T47D (cell line): ENCODE measurements at regions not wholly inside any gene's neighbourhood (a gene's known extent, or its start where the extent isn't known, plus 50 kb on each side); places are given as distances from the start of the nearest gene placed in this dataset.
A peak's percentile ranks its signal among the peaks of the same experiment; 100 is the strongest.

ENCODE experiments used
- DNase-seq, 2 experiments: peaks; one replicate each; pipeline versions ENCODE4 v3.0.0 to v3.0.0-alpha.2; 2011 to 2012; ENCODE audit warnings: low read depth in 1 of 2, low spot score in 1 of 2
- JUND ChIP-seq: IDR thresholded peaks from 2 replicates; pipeline ENCODE4 v1.6.1; 2012; ENCODE audit warnings: low read depth
- in situ Hi-C: cut with HindIII; loops from 2 replicates; pipeline ENCODE4 v1.10.0; 2016; ENCODE audit warnings: low sequenced_read_pairs, low pct_unique_long_range_greater_than_20kb

DNA sequence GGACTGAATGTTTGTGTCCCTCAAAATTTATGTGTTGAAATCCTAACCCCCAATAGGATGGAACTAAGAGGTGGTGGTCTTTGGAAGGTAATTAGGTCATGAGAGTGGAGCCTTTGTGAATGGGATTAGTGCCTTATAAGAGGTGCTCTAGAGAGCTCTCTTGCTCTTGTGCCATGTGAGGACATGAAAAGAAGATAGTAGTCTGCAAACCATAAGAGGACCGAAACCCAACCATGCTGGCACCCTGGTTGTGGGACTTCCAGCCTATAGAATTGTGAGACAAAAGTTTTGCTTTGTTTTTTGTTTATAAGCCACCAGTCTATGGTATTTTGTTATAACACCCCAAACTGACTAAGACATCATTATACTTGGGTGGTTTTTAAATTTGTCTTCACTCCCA lies 417.1 kb downstream of the ANKRD50 start:
- in situ Hi-C loops, result no loop called here

DNA sequence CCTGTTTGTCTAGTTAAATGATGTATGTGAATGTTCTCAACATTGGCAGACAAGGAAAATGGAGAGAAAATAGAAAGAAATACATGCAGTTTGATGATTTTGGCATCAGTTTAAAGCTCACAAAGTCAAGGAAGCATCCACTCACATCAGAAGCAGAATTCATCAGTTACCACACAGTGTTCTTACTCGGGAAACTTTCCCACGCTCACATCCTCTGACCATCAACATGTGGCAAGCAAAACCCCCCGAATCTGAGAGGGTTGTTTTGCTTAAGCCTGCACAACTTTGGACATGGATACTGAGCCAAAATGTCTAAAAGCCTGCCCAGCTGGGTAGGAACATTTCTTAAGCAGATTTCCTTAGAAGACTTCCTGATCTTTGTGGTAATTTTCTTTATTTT lies 407.6 kb downstream of the ANKRD50 start:
- no peak for DNase-seq
- in situ Hi-C loops, result no loop called here
- no peak for TF ChIP-seq JUND

More for the DNA sequence above, 417.1 kb downstream of the ANKRD50 start:
- no peak for DNase-seq
- no peak for TF ChIP-seq JUND

DNA sequence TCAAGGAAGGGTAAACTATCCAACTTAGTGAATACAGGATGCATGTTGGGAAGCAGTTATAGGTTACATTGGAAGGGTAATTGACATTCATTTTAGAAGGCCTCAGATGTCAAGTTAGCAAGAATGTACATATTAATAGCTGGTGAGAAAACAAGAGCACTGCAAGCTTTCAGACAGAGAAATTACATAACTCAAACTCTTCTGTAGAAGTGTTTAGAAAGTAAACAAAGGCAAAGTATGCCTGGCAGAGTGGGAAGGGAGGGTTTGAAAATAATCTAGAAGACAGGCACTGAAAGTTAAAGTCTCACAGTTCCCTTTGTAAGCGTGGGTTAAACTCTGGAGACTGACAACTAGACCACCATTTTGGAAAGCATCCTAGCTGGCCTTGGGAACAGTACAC lies 406.2 kb downstream of the ANKRD50 start:
- TF ChIP-seq JUND, result no peak

DNA sequence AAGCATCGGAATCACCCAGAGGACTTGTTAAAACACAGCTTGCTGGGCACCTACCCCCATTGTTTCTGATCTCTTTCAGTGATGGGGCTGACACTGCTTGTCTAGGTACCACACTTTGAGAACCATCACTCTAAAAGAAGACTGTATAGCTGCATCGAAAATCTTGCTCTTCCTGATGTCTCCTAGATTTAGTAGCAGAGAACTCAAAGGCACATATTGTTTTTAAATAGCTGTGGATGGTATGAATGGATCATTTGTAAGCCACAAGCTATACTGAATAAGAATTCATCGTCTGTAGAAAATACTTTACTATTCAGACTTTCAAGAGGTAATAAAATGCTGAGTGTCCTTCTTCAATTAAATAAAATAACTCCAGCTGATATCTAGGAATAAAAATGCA lies 405.4 kb downstream of the ANKRD50 start:
- no peak for TF ChIP-seq JUND
- DNase-seq, result no peak
- in situ Hi-C loops, result no loop called here

More for the DNA sequence above, 406.2 kb downstream of the ANKRD50 start:
- in situ Hi-C loops, result no loop called here
- no peak for DNase-seq

DNA sequence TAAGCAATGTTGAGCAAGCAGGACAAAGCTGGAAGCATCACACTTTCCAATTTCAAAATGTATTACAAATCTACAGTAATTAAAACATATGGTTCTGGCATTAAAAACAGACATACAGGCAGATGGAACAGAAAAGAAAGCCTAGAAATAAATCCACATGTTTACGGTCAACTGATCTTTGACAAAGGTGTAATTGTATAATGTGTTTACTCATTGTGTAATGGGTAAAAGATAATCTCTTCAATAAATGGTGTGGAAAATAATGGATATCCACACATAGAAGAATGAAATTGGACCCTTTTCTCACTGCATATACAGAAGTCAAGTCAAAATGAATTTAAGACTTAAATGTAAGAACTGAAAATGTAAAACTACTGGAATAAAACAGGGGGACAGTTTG lies 394.2 kb downstream of the ANKRD50 start:
- TF ChIP-seq JUND, result no peak
- DNase-seq, result peak in 1 of 2 experiments; percentile 13
- in situ Hi-C loops, result no loop called here

DNA sequence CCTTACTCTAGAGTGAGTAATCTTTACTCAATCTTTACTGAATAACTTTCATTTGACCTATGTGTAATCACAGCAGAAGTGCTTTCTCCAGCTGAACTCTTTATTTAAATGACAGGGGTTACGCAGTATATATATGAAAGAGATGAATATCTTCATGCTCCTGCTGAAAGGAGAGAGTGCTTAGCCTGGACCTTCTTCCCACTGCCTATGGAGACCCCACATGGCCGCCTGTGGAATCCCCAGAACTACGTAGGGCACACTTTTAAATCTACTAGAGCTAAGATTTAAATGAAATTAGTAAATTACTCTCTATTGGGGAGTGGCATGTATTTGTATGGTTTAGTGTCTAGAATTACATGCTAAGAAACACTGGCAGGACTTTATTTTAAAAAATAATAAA lies 391.2 kb downstream of the ANKRD50 start:
- no peak for TF ChIP-seq JUND
- in situ Hi-C loops, result no loop called here
- no peak for DNase-seq

DNA sequence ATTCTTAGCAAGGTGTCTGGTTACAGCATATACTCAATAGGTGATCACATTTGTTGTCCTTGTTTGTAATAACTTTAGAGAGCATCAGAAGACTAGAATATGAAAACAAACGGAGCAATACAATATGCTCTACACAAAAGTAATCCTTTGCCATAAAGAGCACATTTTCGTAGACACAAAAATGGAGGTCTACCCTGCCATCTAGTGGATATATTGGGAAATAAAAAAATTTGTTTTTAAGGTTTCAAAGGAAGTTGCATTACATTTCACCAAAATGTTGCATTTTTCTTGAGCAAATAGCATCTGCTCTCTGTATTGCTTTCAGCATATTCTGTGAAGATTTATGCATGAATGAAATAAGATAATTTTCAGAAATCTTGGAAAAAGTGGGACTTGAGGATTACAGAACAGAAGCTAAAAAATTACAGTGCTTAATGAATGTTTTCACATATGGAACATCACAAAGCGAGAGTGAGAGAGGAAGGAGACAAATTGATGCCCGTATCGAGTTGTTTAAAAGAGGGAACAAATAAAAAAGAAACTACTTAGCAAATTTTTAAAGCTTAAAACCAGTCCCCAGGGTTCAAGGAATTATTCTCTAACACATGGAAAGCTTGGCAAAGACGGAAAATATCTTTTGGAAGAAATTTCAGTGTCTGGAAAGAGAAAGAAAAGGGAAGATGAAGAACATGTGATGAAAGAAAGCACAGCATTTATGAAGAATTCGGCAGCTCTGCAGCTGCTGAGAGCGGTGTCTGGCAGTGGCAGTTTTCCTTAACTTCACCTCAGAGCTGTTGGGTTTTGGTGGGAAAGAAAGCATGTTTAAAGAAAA lies 390.1 kb downstream of the ANKRD50 start:
- in situ Hi-C loops, result no loop called here
- peak in 1 of 2 experiments; percentile 43 for DNase-seq
- no peak for TF ChIP-seq JUND

DNA sequence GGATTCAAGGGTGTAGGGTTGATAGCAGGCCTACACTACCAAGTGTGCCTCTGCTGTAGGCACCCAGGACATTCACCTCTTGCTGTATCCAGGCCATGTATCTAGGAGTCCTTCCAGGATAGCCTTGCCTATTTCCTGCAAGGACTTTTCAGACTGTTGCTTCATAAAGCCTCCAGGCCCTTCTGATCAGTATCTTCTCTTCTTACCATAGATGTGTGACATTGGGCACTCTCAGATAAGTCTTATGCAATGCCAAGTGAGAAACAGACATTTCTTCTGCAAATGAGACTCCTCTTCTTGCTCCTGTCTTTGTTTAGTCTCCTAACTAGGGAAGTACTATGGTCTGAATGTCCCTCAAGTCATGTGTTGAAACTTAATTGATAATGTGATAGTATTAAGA lies 386.8 kb downstream of the ANKRD50 start:
- DNase-seq, result no peak
- TF ChIP-seq JUND, result no peak
- in situ Hi-C loops, result no loop called here

DNA sequence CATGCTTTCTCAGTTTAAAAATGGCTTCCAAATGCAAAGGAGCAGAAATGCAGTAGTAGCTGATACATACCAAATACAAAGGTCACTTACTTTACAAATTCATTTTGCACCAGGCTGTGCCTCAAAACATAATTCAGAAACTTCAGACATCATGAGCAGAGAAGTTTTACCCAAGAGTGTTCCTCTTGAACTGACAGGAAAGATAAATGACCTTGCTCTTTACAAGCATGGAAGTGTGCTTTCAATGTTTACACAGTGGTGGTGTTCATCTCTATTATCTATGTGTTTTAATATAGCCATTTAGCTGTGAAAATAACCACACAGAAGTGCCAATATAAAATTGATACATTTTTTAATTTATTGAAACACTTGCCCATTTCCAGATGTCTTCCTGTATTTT lies 383.4 kb downstream of the ANKRD50 start:
- in situ Hi-C loops, result no loop called here
- TF ChIP-seq JUND, result no peak
- DNase-seq, result no peak

DNA sequence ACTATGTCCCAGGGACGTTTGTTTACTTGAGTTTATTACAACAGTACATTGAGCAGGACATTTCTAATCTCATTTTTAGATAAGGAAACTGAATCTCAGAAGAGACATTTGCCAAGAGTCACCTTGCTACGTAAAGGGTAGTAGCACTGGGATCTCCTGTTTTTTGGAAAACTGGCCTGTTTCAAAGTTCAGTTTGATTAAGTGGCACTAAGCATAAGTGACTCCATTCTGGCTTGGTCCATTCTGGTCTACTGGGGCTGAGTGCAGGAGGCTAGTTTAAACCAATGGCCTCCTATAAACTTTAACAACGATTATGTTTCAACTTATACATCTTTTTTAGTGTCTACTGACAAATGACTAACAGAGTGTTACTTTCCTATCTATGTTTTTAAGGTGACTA lies 382.5 kb downstream of the ANKRD50 start:
- DNase-seq, result no peak
- in situ Hi-C loops, result no loop called here
- TF ChIP-seq JUND, result no peak

DNA sequence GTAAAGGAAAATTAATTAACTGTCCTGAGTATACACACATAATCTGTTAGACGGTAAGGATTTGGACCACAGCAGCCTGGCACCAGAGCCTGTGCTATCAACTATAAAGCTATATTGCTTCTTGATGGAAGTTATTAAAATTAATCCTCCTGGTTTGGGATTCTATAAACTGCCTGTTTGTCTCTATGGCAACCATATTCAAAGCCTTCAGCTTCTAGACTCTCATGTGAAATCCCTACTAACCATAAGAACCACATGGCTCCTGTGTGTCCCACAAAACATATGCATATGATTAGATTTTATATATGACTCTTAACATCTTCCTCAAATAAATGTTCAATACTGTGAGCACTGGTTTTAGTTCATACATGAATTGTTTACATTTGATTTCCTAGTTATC lies 380.8 kb downstream of the ANKRD50 start:
- TF ChIP-seq JUND, result no peak
- DNase-seq, result no peak
- in situ Hi-C loops, result no loop called here

DNA sequence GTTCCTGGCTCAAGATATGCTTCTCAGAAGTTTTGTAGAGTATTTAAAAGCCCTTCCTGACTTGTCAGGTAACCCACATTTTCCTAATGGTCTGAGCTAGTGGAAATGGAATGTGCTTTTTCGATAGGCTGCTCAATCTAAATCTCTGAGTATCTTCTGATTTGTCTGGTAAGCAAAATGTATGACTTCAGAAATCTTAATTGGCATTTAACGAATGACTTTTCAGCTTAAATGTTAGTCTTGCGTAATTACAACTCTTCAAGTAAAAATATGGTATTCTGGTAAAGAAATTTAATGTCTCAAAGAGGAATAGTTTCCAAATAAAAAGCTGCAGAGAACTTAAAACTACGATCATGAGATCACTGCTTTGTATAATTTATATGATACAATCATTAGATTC lies 379.1 kb downstream of the ANKRD50 start:
- no peak for DNase-seq
- in situ Hi-C loops, result no loop called here
- no peak for TF ChIP-seq JUND

DNA sequence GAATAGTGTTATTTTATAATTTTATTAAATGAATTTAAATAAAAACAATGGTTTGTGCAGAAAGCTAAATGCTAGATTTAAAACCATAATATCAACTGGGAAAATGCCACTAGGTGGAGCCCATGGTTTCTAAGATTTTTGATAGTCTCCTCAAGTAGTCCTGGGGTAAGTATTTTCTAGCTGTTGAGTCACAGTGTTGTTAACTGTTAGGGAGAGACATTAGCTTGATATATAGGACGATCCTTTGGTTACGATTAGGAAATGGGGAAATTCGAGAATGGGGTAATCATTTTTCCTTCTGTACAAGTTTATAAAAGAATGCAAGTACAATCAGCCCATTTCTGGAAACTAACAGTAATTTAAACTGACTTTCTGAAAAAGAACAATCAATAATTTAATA lies 378.4 kb downstream of the ANKRD50 start:
- peak in 1 of 2 experiments; percentile 68 for DNase-seq
- no peak for TF ChIP-seq JUND
- in situ Hi-C loops, result no loop called here

DNA sequence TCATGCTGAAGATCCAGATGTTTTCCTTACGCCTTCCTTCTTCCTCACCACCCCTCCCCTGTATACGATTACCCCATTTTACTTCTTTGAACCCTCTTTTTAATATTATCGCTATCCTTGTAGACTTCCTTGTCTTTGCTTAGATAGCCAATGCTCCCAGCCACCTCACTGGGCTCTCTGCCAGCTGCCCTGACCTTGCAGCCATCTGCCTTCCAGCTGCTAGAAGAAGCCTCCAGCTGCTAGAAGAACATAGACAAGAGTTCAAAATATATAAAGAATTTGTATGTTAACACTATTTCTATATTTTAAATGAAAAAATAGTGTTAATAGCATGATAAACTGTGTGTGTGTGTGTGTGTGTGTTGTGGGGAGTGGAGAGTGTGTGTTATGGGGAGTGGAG lies 374.7 kb downstream of the ANKRD50 start:
- TF ChIP-seq JUND, result no peak
- DNase-seq, result no peak
- in situ Hi-C loops, result no loop called here
